ENCODE measurements at regions not wholly inside any gene's neighbourhood (a gene's known extent, or its start where the extent isn't known, plus 50 kb on each side); places are given as distances from the start of the nearest gene placed in this dataset.

DNA sequence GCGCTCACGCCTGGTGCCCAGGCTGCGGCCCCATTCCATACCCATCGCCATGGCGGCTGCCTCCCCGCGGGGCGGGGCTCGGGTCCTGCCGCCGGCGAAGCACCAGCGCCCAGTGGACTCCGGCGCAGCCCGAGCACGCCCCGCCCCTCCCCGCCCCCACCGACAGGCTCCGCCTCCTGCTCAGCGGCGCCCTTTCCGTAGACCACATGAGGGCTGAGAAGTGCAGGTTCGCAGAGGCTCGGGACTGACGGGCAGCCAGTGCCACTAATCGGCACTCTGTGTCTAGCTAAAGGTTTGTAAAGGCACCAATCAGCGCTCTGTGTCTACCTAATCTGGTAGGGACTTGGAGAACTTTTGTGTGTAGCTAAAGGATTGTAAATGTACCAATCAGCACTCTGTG is 352.2 kb upstream of the AMELY start:
- no peak for TF ChIP-seq POLR2A (IDR thresholded peaks at IDR 0.05)
- no peak for TF ChIP-seq CTCF (IDR thresholded peaks at IDR 0.05)
